ENCODE measurements at regions not wholly inside any gene's neighbourhood (a gene's known extent, or its start where the extent isn't known, plus 50 kb on each side); places are given as distances from the start of the nearest gene placed in this dataset.
"Not testable (repeated sequence)": the region's sequence is repeated elsewhere in the genome, so short reads cannot be mapped to it uniquely, and the experiment has no call there.

DNA sequence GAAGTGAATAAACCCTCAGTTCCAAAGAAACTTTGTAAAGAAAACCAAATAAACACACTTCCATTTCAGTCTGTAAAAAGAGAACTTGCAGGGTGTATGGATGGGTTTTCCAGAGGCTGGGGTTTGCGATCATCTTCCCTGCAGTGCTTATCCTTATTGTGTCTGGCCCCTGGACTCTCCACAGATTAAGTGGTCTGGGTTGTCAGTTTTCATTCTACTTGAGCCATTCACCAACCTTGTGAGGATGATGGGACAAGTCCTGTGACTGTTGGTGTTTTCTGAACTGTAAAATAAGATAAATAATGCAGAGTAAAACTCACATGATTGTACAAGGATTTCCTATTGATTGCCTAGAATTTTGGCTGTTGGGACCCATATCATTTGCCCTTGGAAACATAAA is 166.1 kb upstream of the MOCS2 start:
- DNase-seq (ENCODE audit: low read depth), result no peak

DNA sequence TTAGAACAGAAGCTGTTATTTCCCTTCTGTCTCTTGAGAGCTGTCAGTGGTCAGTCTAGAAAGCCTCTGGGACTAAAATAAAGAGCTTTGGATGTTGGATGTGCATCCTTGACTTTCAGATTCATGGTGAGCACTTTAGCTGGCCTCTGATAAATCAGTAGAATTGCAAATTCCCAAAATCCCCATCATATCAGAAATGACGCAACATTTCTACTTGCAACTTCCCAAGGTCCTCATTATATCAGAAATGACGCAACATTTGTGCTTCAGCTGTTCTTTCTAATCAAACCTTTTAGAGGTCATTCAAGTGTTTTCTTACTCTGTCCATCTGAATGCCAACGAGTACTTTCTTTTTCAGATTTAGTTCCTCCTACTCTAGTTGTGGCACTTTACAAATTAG is 167.3 kb upstream of the MOCS2 start:
- DNase-seq (ENCODE audit: low read depth), result no peak

DNA sequence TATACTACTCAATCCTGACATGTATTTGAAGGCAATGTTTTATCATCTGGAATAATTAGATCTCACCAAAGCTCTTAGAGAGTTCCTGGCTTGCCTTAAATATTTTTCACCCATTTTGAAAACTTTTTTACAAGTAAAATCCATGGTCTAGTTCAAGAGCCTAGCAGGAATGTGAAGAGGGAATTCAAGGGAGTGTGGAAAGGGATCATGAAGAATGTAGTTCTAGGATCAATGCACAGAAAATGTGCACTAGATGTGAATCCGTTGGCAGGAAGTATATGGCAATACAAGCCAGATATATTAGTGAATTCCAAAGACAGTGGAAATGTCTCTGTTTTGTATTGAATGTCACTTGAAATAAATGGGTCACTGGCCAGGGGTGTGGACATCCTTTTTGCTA is 167.9 kb upstream of the MOCS2 start:
- no peak for DNase-seq (ENCODE audit: low read depth)

DNA sequence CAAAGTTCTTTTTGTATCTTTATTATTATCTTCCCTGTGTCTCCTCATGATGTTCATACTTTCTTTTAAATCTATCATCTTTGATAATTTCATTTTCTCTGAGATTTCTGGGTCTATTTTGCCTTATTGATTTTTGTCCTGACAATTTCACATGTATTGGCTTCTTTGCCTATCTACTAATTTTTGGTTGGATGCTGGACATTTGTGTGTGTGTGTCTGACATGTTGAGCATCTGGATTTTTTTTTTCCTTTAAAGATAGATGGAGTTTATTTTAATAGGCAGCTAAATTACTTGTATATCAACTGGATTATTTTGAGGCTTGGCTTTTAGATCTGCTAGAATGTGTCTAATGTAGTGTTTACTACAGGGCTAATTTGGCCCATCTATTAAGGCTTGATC is 178.0 kb upstream of the MOCS2 start:
- DNase-seq (ENCODE audit: low read depth), result no peak

DNA sequence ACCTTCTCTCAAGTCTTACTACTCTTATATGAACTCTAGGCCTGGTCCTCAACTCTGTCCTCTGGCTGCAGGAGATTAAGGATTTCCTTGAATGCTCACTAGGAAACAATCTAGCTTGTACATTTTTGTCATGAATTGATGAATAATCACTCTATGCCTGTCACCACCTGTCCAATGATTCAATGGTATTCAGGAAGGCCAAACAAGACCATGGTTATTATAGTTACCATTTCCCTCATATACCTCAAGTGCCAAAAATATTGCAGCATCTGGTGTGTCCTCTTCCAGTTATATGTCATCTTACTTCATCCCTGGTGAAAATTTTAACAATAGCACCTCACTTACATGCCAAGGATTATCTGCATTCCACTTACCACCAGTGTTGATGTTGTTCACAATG is 179.0 kb upstream of the MOCS2 start:
- DNase-seq (ENCODE audit: low read depth), result no peak

DNA sequence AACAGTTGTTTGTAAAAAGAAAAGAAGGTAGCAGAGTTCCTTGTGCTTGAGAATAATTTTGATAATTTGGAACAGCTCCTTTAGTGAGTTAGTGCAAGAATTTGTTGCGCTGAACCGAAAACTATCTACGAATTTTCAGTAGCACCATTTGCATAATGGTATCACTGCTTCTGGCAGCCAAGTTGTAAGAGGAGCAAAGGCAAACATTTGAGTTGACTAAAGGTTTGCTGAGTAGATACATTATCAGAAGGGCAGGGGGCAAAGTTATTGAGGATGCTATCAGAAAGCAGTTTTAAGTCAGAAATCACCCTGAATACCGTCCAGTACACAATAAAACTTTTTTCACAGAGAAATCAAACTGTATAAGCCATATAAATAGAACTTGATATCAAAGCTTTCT is 181.5 kb upstream of the MOCS2 start:
- DNase-seq (ENCODE audit: low read depth), result no peak

DNA sequence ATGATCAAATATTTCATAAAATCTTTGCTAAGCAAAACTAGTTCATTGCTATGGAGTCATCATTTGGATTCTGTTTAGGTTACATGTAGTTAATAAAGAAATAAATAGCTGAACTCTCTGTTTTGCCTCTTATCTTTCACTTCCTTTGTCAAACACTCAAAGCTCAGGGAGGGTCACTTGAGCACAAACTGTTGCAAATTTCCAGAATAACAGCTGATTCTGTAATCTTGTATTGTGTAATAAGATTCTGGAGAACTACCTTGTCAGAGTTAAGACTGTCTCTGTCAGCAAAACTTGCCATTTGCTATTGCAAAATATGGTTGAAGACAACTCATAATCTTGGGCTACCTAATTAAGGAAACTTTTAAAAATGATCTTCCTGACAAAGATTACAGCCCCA is 182.0 kb upstream of the MOCS2 start:
- no peak for DNase-seq (ENCODE audit: low read depth)

DNA sequence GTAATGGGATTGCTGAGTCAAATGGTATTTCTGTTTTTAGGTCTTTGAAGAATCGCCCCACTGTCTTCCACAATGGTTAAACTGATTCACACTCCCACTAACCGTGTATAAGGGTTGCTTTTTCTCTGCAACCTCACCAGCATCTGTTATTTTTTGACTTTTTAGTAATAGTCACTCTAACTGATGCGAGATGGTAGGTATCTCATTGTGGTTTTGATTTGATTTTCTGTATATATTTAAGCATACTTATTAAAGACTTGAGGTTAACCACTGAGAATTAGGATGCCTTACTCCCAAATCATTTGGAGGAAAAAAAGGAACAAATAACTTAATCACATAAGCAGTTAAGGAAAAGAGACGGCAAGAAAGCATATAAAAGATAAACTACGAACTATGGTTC is 181.6 kb upstream of the FST start:
- no peak for DNase-seq (ENCODE audit: low read depth)

DNA sequence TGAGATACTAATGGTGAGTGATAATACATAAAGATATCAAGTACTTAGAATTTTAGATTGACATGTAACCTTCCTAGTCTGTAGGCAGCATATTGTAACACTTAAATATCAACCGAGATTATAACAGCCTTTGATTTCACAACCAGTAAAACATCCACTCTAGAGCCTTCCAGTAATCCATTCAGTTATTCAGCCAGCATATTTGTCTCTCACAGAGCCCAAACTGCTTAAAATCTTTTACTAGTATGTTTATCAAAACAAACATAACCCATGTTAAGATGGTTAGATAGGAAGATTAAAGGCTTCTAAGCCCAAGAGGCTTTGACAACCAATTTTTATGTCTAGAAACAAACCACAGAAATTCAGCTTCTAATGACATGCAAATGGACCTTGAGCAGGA is 177.9 kb upstream of the FST start:
- no peak for DNase-seq (ENCODE audit: low read depth)

DNA sequence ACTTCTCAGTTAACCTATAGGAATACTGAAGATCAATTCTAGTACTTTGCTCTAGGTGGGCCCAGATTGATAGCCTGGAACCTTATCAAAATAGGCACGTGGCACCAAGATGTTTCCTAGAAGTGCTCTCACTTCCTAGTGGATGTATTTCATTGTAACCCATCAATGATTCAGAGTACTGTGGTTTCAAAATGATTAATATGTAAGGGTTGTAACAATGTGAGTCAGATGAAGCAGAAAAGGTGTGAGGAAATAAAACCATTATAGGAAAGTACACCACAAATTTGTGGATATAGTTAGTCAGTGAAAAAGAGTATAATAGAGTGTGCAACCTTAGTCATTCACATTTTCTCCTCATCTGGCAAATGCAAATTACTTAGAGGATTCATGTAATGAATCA is 177.3 kb upstream of the FST start:
- no peak for DNase-seq (ENCODE audit: low read depth)

DNA sequence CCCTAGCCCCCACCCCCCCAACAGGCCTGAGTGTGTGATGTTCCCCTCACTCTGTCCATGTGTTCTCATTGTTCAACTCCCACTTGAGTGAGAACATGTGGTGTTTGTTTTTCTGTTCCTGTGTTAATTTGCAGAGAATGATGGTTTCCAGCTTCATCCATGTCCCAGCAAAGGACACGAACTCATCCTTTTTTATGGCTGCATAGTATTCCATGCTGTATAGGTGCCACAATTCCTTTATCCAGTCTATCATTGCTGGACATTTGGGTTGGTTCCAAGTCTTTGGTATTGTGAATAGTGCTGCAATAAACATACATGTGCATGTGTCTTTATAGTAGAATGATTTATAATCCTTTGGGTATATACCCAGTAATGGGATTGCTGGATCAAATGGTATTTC is 175.1 kb upstream of the FST start:
- not testable (repeated sequence) for DNase-seq (ENCODE audit: low read depth)

DNA sequence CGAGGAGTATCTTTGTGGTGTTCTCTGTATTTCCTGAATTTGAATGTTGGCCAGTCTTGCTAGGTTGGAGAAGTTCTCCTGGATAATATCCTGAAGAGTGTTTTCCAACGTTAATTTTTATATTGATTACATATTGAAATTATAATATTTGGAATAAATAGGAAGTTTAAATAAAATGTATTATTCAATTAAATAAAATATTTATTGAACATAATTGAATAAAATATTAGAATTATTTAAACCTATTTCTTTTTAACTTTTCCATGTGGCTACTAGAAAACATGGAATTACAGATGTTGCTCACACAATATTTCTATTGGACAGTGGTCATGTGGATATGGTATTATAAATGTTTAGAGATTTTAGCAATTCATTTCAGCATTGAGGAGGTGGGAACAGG is 170.8 kb upstream of the FST start:
- no peak for DNase-seq (ENCODE audit: low read depth)

DNA sequence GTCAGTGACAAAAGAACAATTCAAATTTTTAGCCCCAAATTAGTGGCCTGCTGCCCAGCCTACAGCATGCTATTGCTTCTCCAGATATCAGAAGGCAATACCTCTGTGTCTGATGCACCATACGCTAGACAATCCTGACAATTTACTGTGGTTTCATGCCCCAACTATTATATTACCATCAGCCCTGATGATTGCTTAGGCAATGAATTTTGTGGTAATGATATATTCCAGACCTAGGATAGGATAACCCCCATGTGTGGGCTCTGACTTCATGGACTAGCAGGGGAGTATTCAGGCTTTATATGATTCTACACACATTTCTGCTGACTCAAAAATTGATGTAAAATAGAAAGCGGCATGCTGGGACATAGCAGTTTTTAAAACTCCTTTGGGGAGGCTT is 168.7 kb upstream of the FST start:
- no peak for DNase-seq (ENCODE audit: low read depth)

DNA sequence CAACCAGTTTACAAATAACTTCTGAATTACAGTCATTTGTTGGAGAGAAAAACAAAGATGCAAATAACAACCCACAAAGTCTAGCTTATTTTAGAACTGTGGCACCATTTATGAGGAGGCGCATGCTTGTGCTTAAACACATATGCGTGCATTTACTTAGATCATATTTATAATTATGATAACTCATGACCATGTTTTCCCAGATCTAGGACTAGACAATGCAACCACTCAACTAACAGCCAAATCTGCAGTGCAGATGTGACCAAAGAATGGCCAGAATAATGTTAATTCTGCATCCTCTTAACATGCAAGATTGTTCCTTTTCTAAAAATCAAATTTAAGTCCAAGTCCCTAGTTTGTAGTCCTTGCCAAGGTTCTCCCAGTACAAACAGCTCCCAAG is 167.3 kb upstream of the FST start:
- DNase-seq (ENCODE audit: low read depth), result no peak

DNA sequence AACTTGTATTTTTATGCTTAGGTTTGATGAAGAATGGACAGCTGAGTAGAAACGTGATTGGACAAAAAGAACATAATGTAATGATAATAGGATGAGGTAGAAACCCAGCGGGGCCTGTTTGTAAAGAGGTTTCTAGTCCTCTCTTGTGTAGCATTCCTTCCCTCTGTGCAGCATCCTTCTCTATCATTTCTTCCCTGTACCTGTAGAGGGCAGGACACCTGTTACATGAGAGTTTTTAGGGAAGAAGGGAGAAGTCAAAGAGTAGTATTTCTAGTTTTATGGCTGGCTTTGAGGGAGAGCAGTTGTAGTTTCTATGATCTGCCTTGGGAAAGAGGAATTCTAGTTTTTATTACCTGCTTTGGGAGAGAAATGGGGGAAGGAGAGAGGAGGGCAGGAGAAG is 162.1 kb upstream of the FST start:
- no peak for DNase-seq (ENCODE audit: low read depth)

DNA sequence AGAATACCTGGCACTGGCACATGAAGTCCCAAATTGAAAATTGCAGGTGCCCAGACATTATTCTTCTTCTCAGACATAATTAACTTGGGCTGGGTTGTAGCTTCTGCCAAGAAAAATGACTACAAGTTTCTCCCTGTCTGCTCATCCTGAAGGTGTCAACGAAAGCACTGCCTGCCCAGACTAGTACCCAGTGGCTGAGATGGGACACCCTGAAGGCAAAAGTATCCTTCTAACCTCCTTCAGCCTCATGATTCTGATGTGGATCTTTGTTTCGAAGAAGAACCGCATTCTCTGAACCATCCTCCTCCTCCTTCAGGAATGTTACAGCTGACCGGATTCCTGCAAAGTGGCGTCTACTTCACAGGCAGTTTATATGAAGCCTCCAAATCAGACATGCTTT is 161.1 kb upstream of the FST start:
- no peak for DNase-seq (ENCODE audit: low read depth)

DNA sequence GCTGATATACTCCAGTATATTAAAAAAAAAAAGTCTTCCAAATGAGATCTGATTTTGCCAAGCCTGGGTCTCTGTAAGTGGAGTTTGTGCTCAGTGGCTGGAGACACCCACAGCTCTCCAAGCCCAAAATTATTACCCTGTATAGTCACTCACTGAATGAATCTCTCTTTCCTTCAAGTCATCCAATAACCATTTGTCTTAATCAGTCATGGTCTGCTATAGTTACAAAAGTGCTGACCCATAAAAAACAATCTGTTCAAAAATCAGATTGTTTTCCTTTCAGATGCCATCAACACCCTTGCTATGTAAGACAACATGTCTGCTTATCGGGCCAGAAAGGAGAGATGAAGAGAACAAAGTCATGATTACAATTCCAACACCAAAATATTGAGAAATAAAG is 159.4 kb upstream of the FST start:
- DNase-seq (ENCODE audit: low read depth), result no peak

DNA sequence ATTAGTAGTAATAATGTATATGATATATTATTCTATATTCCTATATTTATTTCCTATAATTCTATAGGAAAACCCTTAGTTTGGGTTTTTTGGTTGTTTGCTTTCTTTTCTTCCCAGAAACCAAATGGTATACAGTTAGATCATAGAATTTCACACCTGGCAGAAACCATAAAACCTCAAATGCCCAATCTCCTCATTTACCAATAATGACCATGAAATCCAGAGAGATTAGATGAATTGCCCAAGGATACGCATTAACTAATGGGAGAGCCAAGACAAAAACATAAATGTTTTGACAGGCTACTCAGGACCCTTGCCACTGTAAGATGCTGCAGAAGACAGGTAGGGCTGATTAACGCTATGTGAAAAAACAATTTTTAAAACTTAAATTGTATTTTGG is 158.7 kb upstream of the FST start:
- no peak for DNase-seq (ENCODE audit: low read depth)

DNA sequence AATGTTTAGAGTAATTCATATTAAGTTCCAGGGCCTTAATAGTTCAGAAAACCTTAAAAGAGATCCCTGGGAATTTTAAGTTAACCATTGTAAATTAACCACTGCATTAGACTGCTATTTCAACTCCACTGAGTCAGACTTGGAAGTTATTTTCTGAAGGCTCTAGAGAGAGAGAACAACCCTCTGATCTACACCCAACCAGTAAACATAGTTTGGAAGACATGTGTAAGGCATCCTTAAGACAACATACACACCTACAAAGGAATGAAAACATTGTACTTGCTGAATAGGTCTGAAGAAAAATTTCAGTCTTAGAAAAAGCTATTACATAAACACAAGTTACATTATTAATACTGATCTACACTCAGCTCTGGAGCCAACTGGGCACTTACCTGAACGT is 158.2 kb upstream of the FST start:
- DNase-seq (ENCODE audit: low read depth), result no peak

DNA sequence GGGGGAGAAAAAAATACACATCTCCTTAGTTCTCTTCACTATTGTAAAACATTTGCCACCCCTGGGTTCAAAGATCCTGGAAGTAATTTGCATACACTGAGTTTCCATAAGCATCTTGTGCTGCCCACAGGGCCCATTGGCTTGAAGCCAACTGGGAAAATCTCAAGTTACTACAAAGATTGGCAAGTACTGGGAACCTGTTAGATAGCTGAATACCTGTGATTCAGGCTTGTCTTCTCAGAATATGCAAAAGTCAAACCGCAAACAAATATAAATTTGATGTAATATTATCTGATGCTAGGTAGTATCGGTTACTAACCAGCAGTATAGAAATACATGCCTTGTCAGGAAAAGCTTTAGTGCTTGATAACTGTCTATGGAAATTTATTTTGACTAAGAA is 156.9 kb upstream of the FST start:
- no peak for DNase-seq (ENCODE audit: low read depth)

DNA sequence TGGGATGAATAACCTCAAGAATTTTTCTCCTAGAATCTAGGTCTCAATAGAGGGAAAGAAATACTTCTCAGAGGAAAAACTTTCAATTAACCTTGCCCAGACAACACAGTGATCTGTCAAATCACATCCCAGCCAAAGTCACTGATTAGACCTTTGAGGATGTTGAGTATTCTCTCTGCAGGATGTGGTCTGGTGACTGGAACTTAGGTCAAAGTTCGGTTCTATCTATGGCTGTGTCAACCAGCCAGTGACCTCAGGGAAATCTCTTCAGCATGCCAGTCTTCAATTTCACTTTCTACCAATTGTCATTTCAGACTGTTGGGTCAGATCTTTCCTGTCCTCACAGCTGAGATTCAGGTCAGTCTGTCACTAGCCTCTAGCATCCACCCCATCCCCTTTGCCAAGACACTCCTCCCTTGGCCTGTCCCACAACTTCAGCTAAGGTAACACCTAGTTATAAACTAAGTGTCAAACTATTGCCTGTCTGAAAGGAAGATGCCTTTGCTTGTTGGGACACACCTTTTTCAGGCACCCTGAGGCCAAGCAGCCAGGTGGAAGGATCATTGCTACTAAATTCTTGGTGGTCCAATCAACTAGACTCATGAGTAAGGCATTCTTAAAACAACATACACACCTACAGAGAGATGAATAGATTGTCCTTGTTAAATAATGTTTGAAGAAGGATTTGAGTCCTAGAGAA is 156.3 kb upstream of the FST start:
- no peak for DNase-seq (ENCODE audit: low read depth)

DNA sequence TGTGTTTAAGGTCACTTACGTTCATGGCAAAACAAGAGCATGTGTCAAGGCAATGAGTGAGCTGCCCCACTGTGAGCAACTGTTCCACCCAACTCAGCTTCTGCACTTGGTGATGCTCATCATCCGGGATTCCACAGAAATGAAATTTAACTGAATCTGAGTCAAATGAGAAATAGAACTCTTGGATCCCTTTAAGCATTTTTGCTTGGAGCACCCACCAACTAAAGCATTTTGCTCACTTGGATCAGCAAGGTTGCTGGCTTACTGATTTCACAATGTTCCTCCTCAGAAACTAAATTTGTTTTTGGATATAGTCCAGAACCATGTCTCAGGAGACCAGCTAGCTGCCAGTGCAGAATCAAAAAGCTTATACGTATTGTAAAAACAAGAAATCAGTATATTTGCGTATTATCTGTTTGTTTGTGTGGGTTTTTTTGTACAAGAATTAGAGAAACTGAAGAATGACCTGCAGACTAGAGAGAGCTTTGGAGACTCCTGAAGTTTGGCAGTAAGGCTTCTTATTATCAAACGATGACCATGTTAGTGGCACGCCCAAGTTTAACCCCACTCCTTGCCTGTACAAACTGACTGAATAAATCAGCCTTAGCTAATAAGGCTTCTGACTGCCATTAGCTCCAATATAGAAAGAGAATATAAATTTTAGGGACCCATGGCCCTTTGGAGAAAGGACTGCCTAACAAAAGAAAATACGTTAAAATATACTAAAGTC is 153.8 kb upstream of the FST start:
- no peak for DNase-seq (ENCODE audit: low read depth)

DNA sequence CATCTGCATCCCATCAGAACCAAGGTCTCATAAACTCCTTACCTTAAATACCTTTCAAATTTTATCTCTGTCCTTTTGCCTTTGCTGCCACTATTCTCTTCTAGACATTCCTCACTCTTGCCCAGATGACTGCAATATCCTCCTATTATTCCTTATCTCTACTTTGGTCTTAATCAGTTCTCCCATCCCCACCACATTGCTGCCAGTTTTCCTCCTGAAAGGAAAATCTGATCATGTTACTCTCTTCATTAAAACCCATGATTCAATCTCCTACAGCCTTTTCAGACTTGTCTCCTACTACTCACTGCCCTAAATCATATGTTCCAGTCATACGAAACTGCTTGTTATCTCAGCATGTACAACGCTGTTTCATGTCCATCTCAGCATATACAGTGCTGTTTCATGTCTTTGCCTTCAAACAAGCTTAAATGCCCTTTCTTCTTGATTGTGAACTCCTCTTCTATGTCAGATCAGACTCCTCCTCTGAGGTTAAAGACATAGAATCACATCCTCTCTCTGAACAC is 152.6 kb upstream of the FST start:
- no peak for DNase-seq (ENCODE audit: low read depth)

DNA sequence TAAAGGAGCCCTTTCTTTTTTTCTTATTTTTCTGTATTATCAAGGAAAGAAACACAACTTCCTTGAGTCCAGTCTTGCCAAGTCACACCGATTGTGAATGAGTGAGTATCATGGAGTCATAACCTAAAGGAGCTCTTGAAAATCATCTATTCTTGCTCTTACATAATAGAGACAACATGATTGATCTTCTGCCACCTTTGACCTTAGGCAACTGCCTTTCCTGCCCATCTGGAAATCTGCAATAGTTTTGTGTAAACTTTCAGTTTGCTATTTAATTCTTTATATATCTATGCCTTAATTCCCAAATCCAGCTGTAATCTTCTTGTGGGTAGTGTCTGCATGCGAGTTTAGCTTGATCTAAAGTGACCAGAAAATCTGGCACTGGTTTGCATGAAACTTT is 149.9 kb upstream of the FST start:
- no peak for DNase-seq (ENCODE audit: low read depth)
